ENCODE measurements at regions not wholly inside any gene's neighbourhood (a gene's known extent, or its start where the extent isn't known, plus 50 kb on each side); places are given as distances from the start of the nearest gene placed in this dataset.

GRCh38 chr4:144223661-144224060 is 83.1 kb upstream of the GYPA start:
- no peak overlapping the region for H2BK120ac ChIP-seq (ENCODE audit: low read depth, low read length)
- no peak overlapping the region for H2AFZ ChIP-seq (ENCODE audit: low read length)
- no peaks in the 10 kb centered on the region for H3K36me3 ChIP-seq (replicated peaks in 1 of 2; ENCODE audit: control insufficient read depth in 2 of 2, insufficient read depth in 2 of 2, low read length in 2 of 2)
- no peak overlapping the region for H3K4me3 ChIP-seq (ENCODE audit: low read length in 2 of 2)
- no peak overlapping the region for H3K14ac ChIP-seq (ENCODE audit: low read length)
- H3K4me2 ChIP-seq (ENCODE audit: insufficient read depth, low read length, poor library complexity, severe bottlenecking): no peak overlapping the region
- no peak overlapping the region for H2BK15ac ChIP-seq (ENCODE audit: low read length)
- H3K4me1 ChIP-seq (ENCODE audit: control insufficient read depth in 2 of 2, insufficient read depth in 1 of 2, low read depth in 1 of 2, low read length in 2 of 2): no peaks in the 10 kb centered on the region
- no peak overlapping the region for H2AK5ac ChIP-seq (ENCODE audit: low read depth, low read length)
- H3K9me3 ChIP-seq (replicated peaks in 1 of 2; ENCODE audit: control insufficient read depth in 2 of 2, insufficient read depth in 1 of 2, low read depth in 1 of 2, low read length in 2 of 2): no peaks in the 10 kb centered on the region
- no peak overlapping the region for H3K9ac ChIP-seq (ENCODE audit: low read depth, low read length, poor library complexity)
- H3K27me3 ChIP-seq (ENCODE audit: control insufficient read depth in 3 of 3, insufficient read depth in 3 of 3, low read depth in 1 of 3, low read length in 3 of 3): no peaks in the 10 kb centered on the region
- no peak overlapping the region for H2BK12ac ChIP-seq (ENCODE audit: low read length)
- no peak overlapping the region for H3K23ac ChIP-seq (ENCODE audit: low read depth, low read length, poor library complexity)
- no peak overlapping the region for H2BK5ac ChIP-seq (ENCODE audit: low read length)
- WGBS, 2 donors (ENCODE audit: extremely low coverage in 2 of 2, insufficient read length in 2 of 2, insufficient replicate concordance in 1 of 2): no CpG with 5 or more reads among the region's 2 CpGs
- no peaks in the 10 kb centered on the region for H3K79me1 ChIP-seq (ENCODE audit: low read depth, low read length)
- H3K18ac ChIP-seq (ENCODE audit: low read length): no peak overlapping the region
- H4K91ac ChIP-seq (ENCODE audit: low read depth, low read length, poor library complexity): no peak overlapping the region
- no peak for DNase-seq (ENCODE audit: low spot score)
- no peak overlapping the region for H3K4ac ChIP-seq (ENCODE audit: low read length)
- no peak overlapping the region for H4K8ac ChIP-seq (ENCODE audit: low read depth, low read length)
- no peak overlapping the region for H3K27ac ChIP-seq (replicated peaks; ENCODE audit: low read length)

GRCh38 chr4:144259285-144259684 is 118.8 kb upstream of the GYPA start:
- no peak overlapping the region for H4K91ac ChIP-seq (ENCODE audit: low read depth, low read length, poor library complexity)

GRCh38 chr4:144267084-144267483 is 126.6 kb upstream of the GYPA start:
- Histone ChIP-seq H2BK15ac (ENCODE audit: low read length) (no peak overlapping the region), H3K18ac (ENCODE audit: low read length) (no peak overlapping the region), H4K8ac (ENCODE audit: low read depth, low read length) (no peak overlapping the region), H3K9ac (ENCODE audit: low read depth, low read length, poor library complexity) (no peak overlapping the region), H3K9me3 (replicated peaks in 1 of 2; ENCODE audit: control insufficient read depth in 2 of 2, insufficient read depth in 1 of 2, low read depth in 1 of 2, low read length in 2 of 2) (no peaks in the 10 kb centered on the region), H3K79me1 (ENCODE audit: low read depth, low read length) (no peaks in the 10 kb centered on the region), H3K4me2 (ENCODE audit: insufficient read depth, low read length, poor library complexity, severe bottlenecking) (no peak overlapping the region), H3K14ac (ENCODE audit: low read length) (no peak overlapping the region), H2BK120ac (ENCODE audit: low read depth, low read length) (no peak overlapping the region), H3K4me1 (ENCODE audit: control insufficient read depth in 2 of 2, insufficient read depth in 1 of 2, low read depth in 1 of 2, low read length in 2 of 2) (no peaks in the 10 kb centered on the region), H2AK5ac (ENCODE audit: low read depth, low read length) (no peak overlapping the region), H2BK12ac (ENCODE audit: low read length) (no peak overlapping the region), H3K4ac (ENCODE audit: low read length) (no peak overlapping the region), H2AFZ (ENCODE audit: low read length) (no peak overlapping the region), H3K36me3 (replicated peaks in 1 of 2; ENCODE audit: control insufficient read depth in 2 of 2, insufficient read depth in 2 of 2, low read length in 2 of 2) (no peaks in the 10 kb centered on the region), H2BK5ac (ENCODE audit: low read length) (no peak overlapping the region), H3K23ac (ENCODE audit: low read depth, low read length, poor library complexity) (no peak overlapping the region), H4K91ac (ENCODE audit: low read depth, low read length, poor library complexity) (no peak overlapping the region), H3K4me3 (ENCODE audit: low read length in 2 of 2) (no peak overlapping the region), H3K27ac (replicated peaks; ENCODE audit: low read length) (no peak overlapping the region), H3K27me3 (ENCODE audit: control insufficient read depth in 3 of 3, insufficient read depth in 3 of 3, low read depth in 1 of 3, low read length in 3 of 3) (no peaks in the 10 kb centered on the region)
- DNase-seq (ENCODE audit: low spot score): no peak
- no CpG with 5 or more reads among the region's 1 CpG for WGBS, 2 donors (ENCODE audit: extremely low coverage in 2 of 2, insufficient read length in 2 of 2, insufficient replicate concordance in 1 of 2)

More at GRCh38 chr4:144259285-144259684, 118.8 kb upstream of the GYPA start:
- Histone ChIP-seq H3K4me1 (ENCODE audit: control insufficient read depth in 2 of 2, insufficient read depth in 1 of 2, low read depth in 1 of 2, low read length in 2 of 2) (no peaks in the 10 kb centered on the region), H2BK12ac (ENCODE audit: low read length) (no peak overlapping the region), H3K27ac (replicated peaks; ENCODE audit: low read length) (no peak overlapping the region), H2BK15ac (ENCODE audit: low read length) (no peak overlapping the region), H2BK120ac (ENCODE audit: low read depth, low read length) (no peak overlapping the region), H3K36me3 (replicated peaks in 1 of 2; ENCODE audit: control insufficient read depth in 2 of 2, insufficient read depth in 2 of 2, low read length in 2 of 2) (no peaks in the 10 kb centered on the region), H3K14ac (ENCODE audit: low read length) (no peak overlapping the region), H2AFZ (ENCODE audit: low read length) (no peak overlapping the region), H3K9ac (ENCODE audit: low read depth, low read length, poor library complexity) (no peak overlapping the region), H3K18ac (ENCODE audit: low read length) (no peak overlapping the region), H3K23ac (ENCODE audit: low read depth, low read length, poor library complexity) (no peak overlapping the region), H4K8ac (ENCODE audit: low read depth, low read length) (no peak overlapping the region), H3K79me1 (ENCODE audit: low read depth, low read length) (no peaks in the 10 kb centered on the region), H3K27me3 (ENCODE audit: control insufficient read depth in 3 of 3, insufficient read depth in 3 of 3, low read depth in 1 of 3, low read length in 3 of 3) (no peaks in the 10 kb centered on the region), H2AK5ac (ENCODE audit: low read depth, low read length) (no peak overlapping the region), H3K4ac (ENCODE audit: low read length) (no peak overlapping the region), H3K4me2 (ENCODE audit: insufficient read depth, low read length, poor library complexity, severe bottlenecking) (no peak overlapping the region), H3K4me3 (ENCODE audit: low read length in 2 of 2) (no peak overlapping the region), H3K9me3 (replicated peaks in 1 of 2; ENCODE audit: control insufficient read depth in 2 of 2, insufficient read depth in 1 of 2, low read depth in 1 of 2, low read length in 2 of 2) (peaks cover 0 to 8% of the 10 kb centered on the region in 2 donors), H2BK5ac (ENCODE audit: low read length) (no peak overlapping the region)
- WGBS, 2 donors (ENCODE audit: extremely low coverage in 2 of 2, insufficient read length in 2 of 2, insufficient replicate concordance in 1 of 2): no CpG with 5 or more reads among the region's 1 CpG
- DNase-seq (ENCODE audit: low spot score): no peak

- Histone ChIP-seq H3K27ac (replicated peaks; ENCODE audit: low read length) (no peak overlapping the region), H2BK5ac (ENCODE audit: low read length) (no peak overlapping the region), H3K4ac (ENCODE audit: low read length) (no peak overlapping the region), H3K27me3 (ENCODE audit: control insufficient read depth in 3 of 3, insufficient read depth in 3 of 3, low read depth in 1 of 3, low read length in 3 of 3) (no peaks in the 10 kb centered on the region), H3K18ac (ENCODE audit: low read length) (no peak overlapping the region), H4K8ac (ENCODE audit: low read depth, low read length) (no peak overlapping the region), H2BK120ac (ENCODE audit: low read depth, low read length) (no peak overlapping the region), H3K14ac (ENCODE audit: low read length) (no peak overlapping the region), H3K9ac (ENCODE audit: low read depth, low read length, poor library complexity) (no peak overlapping the region), H3K4me2 (ENCODE audit: insufficient read depth, low read length, poor library complexity, severe bottlenecking) (no peak overlapping the region), H2BK12ac (ENCODE audit: low read length) (no peak overlapping the region), H2BK15ac (ENCODE audit: low read length) (no peak overlapping the region), H3K4me3 (ENCODE audit: low read length in 2 of 2) (no peak overlapping the region), H2AFZ (ENCODE audit: low read length) (no peak overlapping the region), H3K4me1 (ENCODE audit: control insufficient read depth in 2 of 2, insufficient read depth in 1 of 2, low read depth in 1 of 2, low read length in 2 of 2) (no peaks in the 10 kb centered on the region), H2AK5ac (ENCODE audit: low read depth, low read length) (no peak overlapping the region), H4K91ac (ENCODE audit: low read depth, low read length, poor library complexity) (no peak overlapping the region), H3K23ac (ENCODE audit: low read depth, low read length, poor library complexity) (no peak overlapping the region), H3K36me3 (replicated peaks in 1 of 2; ENCODE audit: control insufficient read depth in 2 of 2, insufficient read depth in 2 of 2, low read length in 2 of 2) (no peaks in the 10 kb centered on the region), H3K9me3 (replicated peaks in 1 of 2; ENCODE audit: control insufficient read depth in 2 of 2, insufficient read depth in 1 of 2, low read depth in 1 of 2, low read length in 2 of 2) (no peaks in the 10 kb centered on the region), H3K79me1 (ENCODE audit: low read depth, low read length) (no peaks in the 10 kb centered on the region)
- no peak for DNase-seq (ENCODE audit: low spot score)
Measured at GRCh38 chr4:144280688-144281087, 140.2 kb upstream of the GYPA start.
